ENCODE measurements at regions not wholly inside any gene's neighbourhood (a gene's known extent, or its start where the extent isn't known, plus 50 kb on each side); places are given as distances from the start of the nearest gene placed in this dataset.

DNA sequence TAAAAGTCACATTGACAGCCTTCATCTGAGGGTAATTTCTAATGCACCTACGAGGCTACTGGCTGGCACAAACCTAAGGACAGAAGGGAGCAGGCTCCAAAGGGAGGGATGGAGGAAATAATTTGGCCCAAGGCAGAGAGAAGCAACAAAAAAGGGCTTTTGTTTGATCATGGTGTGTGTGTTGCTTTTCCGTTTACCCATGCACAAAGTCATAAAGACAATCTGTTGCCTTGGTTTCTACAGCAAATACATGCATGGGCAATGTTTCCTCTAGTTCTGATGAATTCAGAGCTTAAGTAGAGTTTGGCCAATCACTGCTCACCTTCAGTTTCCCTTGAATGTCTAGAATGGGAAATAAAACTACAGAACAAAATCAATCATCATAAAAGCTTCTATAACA is 262.5 kb upstream of the CAND1 start:
- TF ChIP-seq, protein P1, sequence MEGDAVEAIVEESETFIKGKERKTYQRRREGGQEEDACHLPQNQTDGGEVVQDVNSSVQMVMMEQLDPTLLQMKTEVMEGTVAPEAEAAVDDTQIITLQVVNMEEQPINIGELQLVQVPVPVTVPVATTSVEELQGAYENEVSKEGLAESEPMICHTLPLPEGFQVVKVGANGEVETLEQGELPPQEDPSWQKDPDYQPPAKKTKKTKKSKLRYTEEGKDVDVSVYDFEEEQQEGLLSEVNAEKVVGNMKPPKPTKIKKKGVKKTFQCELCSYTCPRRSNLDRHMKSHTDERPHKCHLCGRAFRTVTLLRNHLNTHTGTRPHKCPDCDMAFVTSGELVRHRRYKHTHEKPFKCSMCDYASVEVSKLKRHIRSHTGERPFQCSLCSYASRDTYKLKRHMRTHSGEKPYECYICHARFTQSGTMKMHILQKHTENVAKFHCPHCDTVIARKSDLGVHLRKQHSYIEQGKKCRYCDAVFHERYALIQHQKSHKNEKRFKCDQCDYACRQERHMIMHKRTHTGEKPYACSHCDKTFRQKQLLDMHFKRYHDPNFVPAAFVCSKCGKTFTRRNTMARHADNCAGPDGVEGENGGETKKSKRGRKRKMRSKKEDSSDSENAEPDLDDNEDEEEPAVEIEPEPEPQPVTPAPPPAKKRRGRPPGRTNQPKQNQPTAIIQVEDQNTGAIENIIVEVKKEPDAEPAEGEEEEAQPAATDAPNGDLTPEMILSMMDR (CRISPR knock-in tag; IDR thresholded peaks at IDR 0.05), result no peak
- no peak for TF ChIP-seq ESRRA (CRISPR knock-in tag; IDR thresholded peaks at IDR 0.05; ENCODE audit: low read depth)
- TF ChIP-seq STAT5B (CRISPR knock-in tag; IDR thresholded peaks at IDR 0.05), result no peak
- no peak for TF ChIP-seq SYNCRIP (IDR thresholded peaks at IDR 0.05; ENCODE audit: insufficient read depth, low read depth, low read length)
- TF ChIP-seq TRIM24 (CRISPR knock-in tag; IDR thresholded peaks at IDR 0.05), result no peak
- TF ChIP-seq, protein P2, sequence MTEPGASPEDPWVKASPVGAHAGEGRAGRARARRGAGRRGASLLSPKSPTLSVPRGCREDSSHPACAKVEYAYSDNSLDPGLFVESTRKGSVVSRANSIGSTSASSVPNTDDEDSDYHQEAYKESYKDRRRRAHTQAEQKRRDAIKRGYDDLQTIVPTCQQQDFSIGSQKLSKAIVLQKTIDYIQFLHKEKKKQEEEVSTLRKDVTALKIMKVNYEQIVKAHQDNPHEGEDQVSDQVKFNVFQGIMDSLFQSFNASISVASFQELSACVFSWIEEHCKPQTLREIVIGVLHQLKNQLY (CRISPR knock-in tag; IDR thresholded peaks at IDR 0.05), result no peak
- TF ChIP-seq ZNF607 (CRISPR knock-in tag; IDR thresholded peaks at IDR 0.05; ENCODE audit: borderline replicate concordance), result no peak
- TF ChIP-seq PHB2 (IDR thresholded peaks at IDR 0.05; ENCODE audit: partially characterized antibody), result no peak
- no peak for TF ChIP-seq ZSCAN31 (CRISPR knock-in tag; IDR thresholded peaks at IDR 0.05; ENCODE audit: low read depth)
- no peak for TF ChIP-seq GZF1 (CRISPR knock-in tag; IDR thresholded peaks at IDR 0.05)
- no peak for TF ChIP-seq FOXM1 (CRISPR knock-in tag; IDR thresholded peaks at IDR 0.05)
- no peak for TF ChIP-seq CHD4 (IDR thresholded peaks at IDR 0.05; ENCODE audit: borderline replicate concordance, low read length)
- no peak for TF ChIP-seq ZNF124 (CRISPR knock-in tag; IDR thresholded peaks at IDR 0.05)

All from HepG2 (cell line).